WERI-Rb-1 (cell line): ENCODE measurements at regions not wholly inside any gene's neighbourhood (a gene's known extent, or its start where the extent isn't known, plus 50 kb on each side); places are given as distances from the start of the nearest gene placed in this dataset.

Source experiments
- DNase-seq: peaks from one replicate; pipeline ENCODE4 v3.0.0-alpha.2; 2020
- H3K27ac ChIP-seq: fragments of 250-450 bp; sonication (Bioruptor Pico); 2 replicates; pipeline ENCODE4 v1.5.1; 2020; ENCODE audit warnings: mild to moderate bottlenecking, moderate library complexity
- H3K27me3 ChIP-seq: fragments of 250-450 bp; sonication (Bioruptor Pico); 2 replicates; pipeline ENCODE4 v1.5.1; 2021; ENCODE audit warnings: mild to moderate bottlenecking, low read depth, moderate library complexity; ENCODE audit not compliant: insufficient read depth, severe bottlenecking
- H3K36me3 ChIP-seq: fragments of 250-450 bp; sonication (Bioruptor Pico); 2 replicates; pipeline ENCODE4 v1.5.1; 2020; ENCODE audit warnings: mild to moderate bottlenecking, moderate library complexity
- H3K4me3 ChIP-seq: 2 replicates; pipeline ENCODE4 v1.5.1; 2011; ENCODE audit warnings: low read depth, mild to moderate bottlenecking, control low read depth, low read length
- H3K9me3 ChIP-seq: fragments of 250-450 bp; sonication (Bioruptor Pico); 2 replicates; pipeline ENCODE4 v1.5.1; 2021; ENCODE audit warnings: mild to moderate bottlenecking, moderate library complexity; ENCODE audit not compliant: severe bottlenecking
- CTCF ChIP-seq: IDR thresholded peaks from 2 replicates; pipeline ENCODE4 v1.5.1; 2011; ENCODE audit warnings: low read depth, mild to moderate bottlenecking, control low read depth, inconsistent platforms, low read length

GRCh38 chr5:96087939-96088338 is 126.3 kb upstream of the ELL2 start:
- Histone ChIP-seq H3K4me3 (no peak overlapping the region), H3K27me3 (no peaks in the 10 kb centered on the region), H3K9me3 (no peaks in the 10 kb centered on the region), H3K36me3 (no peaks in the 10 kb centered on the region), H3K27ac (no peak overlapping the region)
- DNase-seq, result no peak
- TF ChIP-seq CTCF, result no peak

- Histone ChIP-seq H3K4me3 (no peak overlapping the region), H3K9me3 (no peaks in the 10 kb centered on the region), H3K36me3 (no peaks in the 10 kb centered on the region), H3K27ac (no peak overlapping the region), H3K27me3 (no peaks in the 10 kb centered on the region)
- no peak for DNase-seq
- no peak for TF ChIP-seq CTCF
Measured at GRCh38 chr5:96084874-96085506, 123.3 kb upstream of the ELL2 start.

GRCh38 chr5:96083361-96083881 is 121.8 kb upstream of the ELL2 start:
- no peak for DNase-seq
- Histone ChIP-seq H3K4me3 (no peak overlapping the region), H3K27ac (no peak overlapping the region), H3K9me3 (no peaks in the 10 kb centered on the region), H3K36me3 (no peaks in the 10 kb centered on the region), H3K27me3 (no peaks in the 10 kb centered on the region)
- TF ChIP-seq CTCF, result no peak

GRCh38 chr5:96081276-96081858 is 119.7 kb upstream of the ELL2 start:
- no peak for DNase-seq
- Histone ChIP-seq H3K9me3 (no peaks in the 10 kb centered on the region), H3K36me3 (no peaks in the 10 kb centered on the region), H3K4me3 (no peak overlapping the region), H3K27ac (no peak overlapping the region), H3K27me3 (no peaks in the 10 kb centered on the region)
- no peak for TF ChIP-seq CTCF

GRCh38 chr5:96080557-96080956 is 118.9 kb upstream of the ELL2 start:
- H3K9me3 ChIP-seq, result no peaks in the 10 kb centered on the region
- H3K36me3 ChIP-seq, result no peaks in the 10 kb centered on the region
- no peaks in the 10 kb centered on the region for H3K27me3 ChIP-seq
- no peak overlapping the region for H3K27ac ChIP-seq
- DNase-seq, result no peak
- no peak for TF ChIP-seq CTCF
- no peak overlapping the region for H3K4me3 ChIP-seq
